HEK293T (cell line): ENCODE measurements at regions not wholly inside any gene's neighbourhood (a gene's known extent, or its start where the extent isn't known, plus 50 kb on each side); places are given as distances from the start of the nearest gene placed in this dataset.
A peak's percentile ranks its signal among the peaks of the same experiment; 100 is the strongest.

ENCODE experiments used
- CTCF ChIA-PET: fragments of 350-600 bp; formaldehyde crosslinking; extraction: SDS; loops from one replicate; lab custom pipeline; 2021; ENCODE audit warnings: antibody characterized with exemption, inconsistent platforms; lab: Yijun Ruan, JAX
- POLR2A ChIA-PET: fragments of 350-600 bp; formaldehyde crosslinking; extraction: SDS; loops from one replicate; lab custom pipeline; 2020; ENCODE audit warnings: antibody characterized with exemption, inconsistent platforms; lab: Yijun Ruan, JAX
- DNase-seq: peaks from one replicate; pipeline ENCODE4 v3.0.0; 2012; ENCODE audit warnings: mixed read lengths; ENCODE audit errors: extremely low spot score
- ARNT ChIP-seq: fragments of 450-650 bp; IDR thresholded peaks from 2 replicates; pipeline ENCODE4 v1.6.1; 2017; ENCODE audit warnings: mild to moderate bottlenecking
- BHLHE40 ChIP-seq: fragments of 450-650 bp; IDR thresholded peaks from 2 replicates; pipeline ENCODE4 v1.6.1; 2016; ENCODE audit warnings: mild to moderate bottlenecking, moderate library complexity, borderline replicate concordance
- CTBP1 ChIP-seq: fragments of 450-650 bp; IDR thresholded peaks from 2 replicates; pipeline ENCODE4 v1.6.1; 2016; ENCODE audit warnings: borderline replicate concordance
- ELF4 ChIP-seq: fragments of 450-650 bp; IDR thresholded peaks from 2 replicates; pipeline ENCODE4 v1.6.1; 2017; ENCODE audit warnings: antibody characterized with exemption
- FOXA1 ChIP-seq: fragments of 450-650 bp; IDR thresholded peaks from 2 replicates; pipeline ENCODE4 v1.6.1; 2016; ENCODE audit warnings: mild to moderate bottlenecking
- FOXK2 ChIP-seq: fragments of 450-650 bp; IDR thresholded peaks from 2 replicates; pipeline ENCODE4 v1.6.1; 2016; ENCODE audit warnings: mild to moderate bottlenecking
- FOXM1 ChIP-seq: fragments of 450-650 bp; IDR thresholded peaks from 2 replicates; pipeline ENCODE4 v1.6.1; 2017; ENCODE audit warnings: mild to moderate bottlenecking, borderline replicate concordance
- HDGF ChIP-seq: fragments of 450-650 bp; IDR thresholded peaks from 2 replicates; pipeline ENCODE4 v1.6.1; 2017; ENCODE audit warnings: antibody characterized with exemption, borderline replicate concordance
- L3MBTL2 ChIP-seq: fragments of 450-650 bp; conservative IDR thresholded peaks from 2 replicates; pipeline ENCODE4 v1.6.1; 2016; ENCODE audit warnings: mild to moderate bottlenecking
- LEF1 ChIP-seq: fragments of 450-650 bp; IDR thresholded peaks from 2 replicates; pipeline ENCODE4 v1.6.1; 2017; ENCODE audit warnings: mild to moderate bottlenecking, borderline replicate concordance
- NFRKB ChIP-seq: fragments of 450-650 bp; IDR thresholded peaks from 2 replicates; pipeline ENCODE4 v1.6.1; 2016; ENCODE audit warnings: mild to moderate bottlenecking, moderate library complexity
- SP1 ChIP-seq: fragments of 450-650 bp; IDR thresholded peaks from 2 replicates; pipeline ENCODE4 v1.6.1; 2017
- SUZ12 ChIP-seq: fragments of 450-650 bp; IDR thresholded peaks from 2 replicates; pipeline ENCODE4 v1.6.1; 2016; ENCODE audit warnings: mild to moderate bottlenecking
- TARDBP ChIP-seq: fragments of 450-650 bp; IDR thresholded peaks from 2 replicates; pipeline ENCODE4 v1.6.1; 2016
- ZNF384 ChIP-seq: fragments of 450-650 bp; IDR thresholded peaks from 2 replicates; pipeline ENCODE4 v1.6.1; 2016
- TF ChIP-seq, protein P1 (sequence below): fragments of 450-650 bp; IDR thresholded peaks from 2 replicates; pipeline ENCODE4 v1.6.1; 2016

DNA sequence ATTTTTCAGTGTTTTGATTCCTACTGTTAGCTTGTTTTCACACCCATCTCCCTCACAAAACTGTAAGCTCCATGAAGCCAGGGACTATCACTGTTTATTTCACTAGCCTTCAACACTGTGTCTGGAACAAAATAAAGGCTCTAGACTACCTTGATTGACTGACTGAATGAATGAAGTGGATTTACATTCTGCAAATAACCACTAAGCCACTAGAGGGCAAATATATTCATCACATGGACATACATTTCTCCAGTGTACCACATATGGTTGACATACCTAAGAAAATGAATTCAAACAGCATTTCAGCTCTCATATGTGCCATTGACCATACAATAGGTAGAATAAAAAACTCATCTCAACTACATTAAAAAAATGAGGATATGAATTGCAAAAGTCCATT is 185.9 kb downstream of the RAB11FIP2 start:
- TF ChIP-seq SUZ12: no peak
- TF ChIP-seq FOXK2: no peak
- no peak for TF ChIP-seq LEF1
- TF ChIP-seq, protein P1, sequence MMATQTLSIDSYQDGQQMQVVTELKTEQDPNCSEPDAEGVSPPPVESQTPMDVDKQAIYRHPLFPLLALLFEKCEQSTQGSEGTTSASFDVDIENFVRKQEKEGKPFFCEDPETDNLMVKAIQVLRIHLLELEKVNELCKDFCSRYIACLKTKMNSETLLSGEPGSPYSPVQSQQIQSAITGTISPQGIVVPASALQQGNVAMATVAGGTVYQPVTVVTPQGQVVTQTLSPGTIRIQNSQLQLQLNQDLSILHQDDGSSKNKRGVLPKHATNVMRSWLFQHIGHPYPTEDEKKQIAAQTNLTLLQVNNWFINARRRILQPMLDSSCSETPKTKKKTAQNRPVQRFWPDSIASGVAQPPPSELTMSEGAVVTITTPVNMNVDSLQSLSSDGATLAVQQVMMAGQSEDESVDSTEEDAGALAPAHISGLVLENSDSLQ: peak; percentile 64
- no peak for TF ChIP-seq ELF4
- no peak for TF ChIP-seq SP1
- no peak for TF ChIP-seq FOXA1
- no peak for TF ChIP-seq ARNT
- no peak for TF ChIP-seq BHLHE40
- POLR2A ChIA-PET: no interaction called here
- CTCF ChIA-PET: interaction anchor here (0.6 kb wide), 1 partner anchor 384 kb away, joined by 3 read pairs; no protein-coding TSS in a partner anchor
- peak; percentile 49 for DNase-seq

DNA sequence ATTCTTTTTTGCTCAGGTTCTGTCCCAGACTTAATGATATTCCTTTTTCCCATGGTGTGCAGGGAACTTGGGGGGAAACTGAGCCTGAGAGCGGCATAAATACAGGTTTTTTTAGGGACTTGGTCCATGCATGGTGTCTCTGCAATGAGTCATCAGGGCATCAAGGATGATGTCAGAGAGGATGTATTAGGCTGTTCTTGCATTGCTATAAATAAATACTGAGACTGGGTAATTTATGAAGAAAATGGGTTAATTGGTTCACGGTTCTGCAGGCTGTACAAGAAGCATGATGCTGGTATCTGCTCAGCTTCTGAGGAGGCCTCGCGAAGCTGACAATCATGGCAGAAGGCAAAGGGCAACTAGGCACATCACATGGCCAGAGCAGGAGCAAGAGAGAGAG is 185.4 kb downstream of the RAB11FIP2 start:
- TF ChIP-seq NFRKB (no peak), FOXA1 (no peak), SP1 (no peak), FOXM1 (no peak), L3MBTL2 (no peak), ZNF384 (no peak), HDGF (no peak), ARNT (no peak), TARDBP (no peak), LEF1 (no peak), ELF4 (no peak), FOXK2 (no peak), CTBP1 (no peak)
- CTCF ChIA-PET: no interaction called here
- POLR2A ChIA-PET: no interaction called here
- no peak for DNase-seq

DNA sequence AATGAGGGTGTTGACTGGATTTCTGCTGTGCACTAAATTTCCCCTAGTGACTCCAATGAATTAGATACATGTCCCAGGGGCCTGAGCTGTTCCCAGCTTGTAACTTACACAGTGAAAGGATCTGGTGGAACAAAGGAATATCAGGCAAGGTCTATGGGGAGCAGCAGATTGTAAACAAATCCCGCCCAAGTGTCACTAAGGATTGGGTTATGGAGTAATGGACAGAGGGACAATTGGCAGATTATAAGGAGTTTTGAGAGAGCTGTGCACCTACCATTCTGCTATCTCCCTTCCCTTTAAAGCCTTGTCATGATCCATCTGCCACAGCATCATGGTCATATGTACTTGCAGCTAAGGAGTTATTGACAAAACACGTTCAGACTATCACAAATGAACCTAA is 183.0 kb downstream of the RAB11FIP2 start:
- ChIA-PET CTCF (interaction anchor here (0.6 kb wide), 1 partner anchor 10 kb away, joined by 3 read pairs; no protein-coding TSS in a partner anchor), POLR2A (no interaction called here)
- TF ChIP-seq FOXK2 (no peak), HDGF (no peak), ZNF384 (no peak), FOXA1 (no peak), SUZ12 (no peak), ARNT (no peak), LEF1 (no peak), CTBP1 (no peak), SP1 (no peak), ELF4 (no peak), TARDBP (no peak), FOXM1 (no peak), NFRKB (no peak), BHLHE40 (no peak), L3MBTL2 (no peak)
- TF ChIP-seq, protein P1: no peak
- DNase-seq: no peak

DNA sequence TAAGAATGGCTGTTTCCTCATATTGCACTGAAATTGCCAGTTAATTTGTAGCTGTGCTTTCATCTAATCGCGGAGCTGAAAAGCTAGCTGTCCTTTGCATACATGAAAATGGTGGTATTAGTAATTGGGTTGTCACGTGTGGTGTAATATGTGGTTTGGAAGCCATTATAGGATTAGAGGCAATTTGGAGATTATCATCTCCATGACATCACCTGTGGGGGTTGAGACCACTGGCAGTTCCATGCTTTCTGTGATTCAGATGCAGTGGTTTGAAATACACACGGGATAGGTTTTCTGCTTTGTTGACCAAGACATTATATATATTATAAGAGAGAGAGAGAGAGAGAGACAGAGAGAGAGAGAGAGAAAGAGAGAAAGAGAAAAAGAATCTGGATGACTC is 180.8 kb downstream of the RAB11FIP2 start:
- ChIA-PET POLR2A (no interaction called here), CTCF (no interaction called here)
- DNase-seq: no peak
- no peak for TF ChIP-seq NFRKB
- no peak for TF ChIP-seq HDGF
- no peak for TF ChIP-seq L3MBTL2
- no peak for TF ChIP-seq CTBP1
- TF ChIP-seq, protein P1: no peak
- no peak for TF ChIP-seq FOXA1
- no peak for TF ChIP-seq SP1
- no peak for TF ChIP-seq SUZ12
- no peak for TF ChIP-seq FOXM1
- no peak for TF ChIP-seq ZNF384
- no peak for TF ChIP-seq TARDBP
- TF ChIP-seq ELF4: no peak
- no peak for TF ChIP-seq BHLHE40
- TF ChIP-seq FOXK2: no peak
- no peak for TF ChIP-seq LEF1
- no peak for TF ChIP-seq ARNT

DNA sequence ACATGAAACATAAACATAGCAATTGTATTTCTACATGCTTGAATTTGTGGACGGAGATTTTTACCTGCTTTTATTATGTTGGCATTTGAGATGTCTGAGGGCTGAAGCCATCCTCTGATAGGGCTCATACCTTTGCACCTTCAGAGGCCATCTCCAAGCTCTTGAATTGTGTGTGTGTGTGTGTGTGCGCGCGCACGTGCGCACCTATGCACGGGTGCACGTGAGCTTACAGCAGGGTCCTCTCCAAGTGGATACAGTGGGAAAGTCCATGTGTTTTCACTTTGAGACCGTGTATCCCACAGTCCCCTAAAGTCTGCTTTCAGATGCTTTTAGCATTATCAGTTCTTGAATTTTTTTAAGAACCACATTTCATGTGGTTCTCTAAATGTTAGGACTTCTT is 178.6 kb downstream of the RAB11FIP2 start:
- TF ChIP-seq CTBP1: no peak
- TF ChIP-seq, protein P1: no peak
- no peak for TF ChIP-seq SP1
- no peak for TF ChIP-seq L3MBTL2
- no peak for TF ChIP-seq SUZ12
- no peak for TF ChIP-seq LEF1
- TF ChIP-seq NFRKB: no peak
- TF ChIP-seq FOXK2: no peak
- TF ChIP-seq TARDBP: no peak
- TF ChIP-seq ELF4: no peak
- no peak for TF ChIP-seq ZNF384
- TF ChIP-seq FOXA1: no peak
- ChIA-PET POLR2A (no interaction called here), CTCF (no interaction called here)
- DNase-seq: no peak

DNA sequence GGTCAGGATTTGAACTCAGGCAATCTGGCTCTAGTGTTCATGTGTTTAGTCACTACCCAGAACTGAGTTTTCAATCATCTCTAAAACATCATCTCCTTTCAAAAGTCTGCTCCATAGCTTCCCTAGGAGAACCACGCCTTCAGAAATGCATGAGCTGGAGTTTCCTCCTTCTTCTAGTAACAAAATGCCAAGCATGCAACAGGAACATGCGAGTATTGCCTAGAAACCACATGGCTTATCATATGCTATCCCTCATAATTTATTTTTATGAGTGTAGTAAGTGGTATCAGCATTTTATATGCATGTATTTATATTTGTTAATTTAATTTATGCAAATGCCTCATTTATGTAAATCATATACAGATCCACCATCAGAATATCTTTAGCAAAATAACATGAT is 170.9 kb downstream of the RAB11FIP2 start:
- DNase-seq: no peak
- ChIA-PET POLR2A (no interaction called here), CTCF (no interaction called here)
- TF ChIP-seq, protein P1: no peak
- TF ChIP-seq FOXM1 (no peak), CTBP1 (no peak), TARDBP (no peak), L3MBTL2 (no peak), ZNF384 (no peak), ELF4 (no peak), ARNT (no peak), FOXK2 (no peak), FOXA1 (no peak), SUZ12 (no peak), NFRKB (no peak), SP1 (no peak), HDGF (no peak), LEF1 (no peak), BHLHE40 (no peak)
